ENCODE measurements at regions not wholly inside any gene's neighbourhood (a gene's known extent, or its start where the extent isn't known, plus 50 kb on each side); places are given as distances from the start of the nearest gene placed in this dataset.

- Histone ChIP-seq H3K4me3 (replicated peaks in 1 of 3; ENCODE audit: insufficient read depth in 1 of 3, low read depth in 2 of 3, low read length in 3 of 3) (no peak overlapping the region), H3K9me3 (ENCODE audit: low read length) (no peaks in the 10 kb centered on the region), H3K36me3 (replicated peaks in 1 of 2; ENCODE audit: control insufficient read depth in 1 of 2, insufficient read depth in 2 of 2, low read length in 2 of 2) (no peaks in the 10 kb centered on the region), H3K27ac (ENCODE audit: extremely low read length, insufficient read depth, low read length) (no peak overlapping the region), H2AFZ (ENCODE audit: low read length) (no peak overlapping the region), H3K9ac (ENCODE audit: insufficient read depth, low read depth, low read length) (no peak overlapping the region), H3K79me2 (ENCODE audit: insufficient read depth, low read length) (no peaks in the 10 kb centered on the region), H3K4me1 (ENCODE audit: insufficient read depth, low read length) (no peaks in the 10 kb centered on the region), H4K20me1 (ENCODE audit: insufficient read depth, low read length) (no peaks in the 10 kb centered on the region), H3K27me3 (ENCODE audit: control insufficient read depth in 1 of 2, insufficient read depth in 2 of 2, low read length in 2 of 2) (no peaks in the 10 kb centered on the region; a peak in 1 of 5 replicates), H3K4me2 (ENCODE audit: low read depth, low read length) (no peak overlapping the region)
- DNase-seq (ENCODE audit: low spot score) (no peak), ATAC-seq (no peak), FAIRE-seq (no peak)
- ChIA-PET CTCF (ENCODE audit: low intra/inter-chr PET ratio, low total read pairs) (no interaction called here), POLR2A (no interaction called here)
- intact Hi-C loops (cut with micrococcal nuclease; ENCODE audit: unreplicated experiment), result no loop called here
- no peak for TF ChIP-seq PAWR (CRISPR knock-in tag; IDR thresholded peaks at IDR 0.05; ENCODE audit: borderline replicate concordance)
- TF ChIP-seq, protein P1, sequence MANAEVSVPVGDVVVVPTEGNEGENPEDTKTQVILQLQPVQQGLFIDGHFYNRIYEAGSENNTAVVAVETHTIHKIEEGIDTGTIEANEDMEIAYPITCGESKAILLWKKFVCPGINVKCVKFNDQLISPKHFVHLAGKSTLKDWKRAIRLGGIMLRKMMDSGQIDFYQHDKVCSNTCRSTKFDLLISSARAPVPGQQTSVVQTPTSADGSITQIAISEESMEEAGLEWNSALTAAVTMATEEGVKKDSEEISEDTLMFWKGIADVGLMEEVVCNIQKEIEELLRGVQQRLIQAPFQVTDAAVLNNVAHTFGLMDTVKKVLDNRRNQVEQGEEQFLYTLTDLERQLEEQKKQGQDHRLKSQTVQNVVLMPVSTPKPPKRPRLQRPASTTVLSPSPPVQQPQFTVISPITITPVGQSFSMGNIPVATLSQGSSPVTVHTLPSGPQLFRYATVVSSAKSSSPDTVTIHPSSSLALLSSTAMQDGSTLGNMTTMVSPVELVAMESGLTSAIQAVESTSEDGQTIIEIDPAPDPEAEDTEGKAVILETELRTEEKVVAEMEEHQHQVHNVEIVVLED (CRISPR knock-in tag; IDR thresholded peaks at IDR 0.05; ENCODE audit: borderline replicate concordance), result no peak
- TF ChIP-seq TAF1 (CRISPR knock-in tag; IDR thresholded peaks at IDR 0.05), result no peak
- no peak for TF ChIP-seq HOXA3 (CRISPR knock-in tag; IDR thresholded peaks at IDR 0.05)
- TF ChIP-seq ZNF747 (CRISPR knock-in tag; IDR thresholded peaks at IDR 0.05; ENCODE audit: borderline replicate concordance), result no peak
- TF ChIP-seq TRIM24 (CRISPR knock-in tag; IDR thresholded peaks at IDR 0.05), result no peak
- TF ChIP-seq, protein P2, sequence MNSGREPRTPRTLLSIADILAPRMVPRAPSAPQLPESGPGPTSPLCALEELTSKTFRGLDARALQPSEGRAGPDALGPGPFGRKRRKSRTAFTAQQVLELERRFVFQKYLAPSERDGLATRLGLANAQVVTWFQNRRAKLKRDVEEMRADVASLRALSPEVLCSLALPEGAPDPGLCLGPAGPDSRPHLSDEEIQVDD (CRISPR knock-in tag; IDR thresholded peaks at IDR 0.05; ENCODE audit: borderline replicate concordance), result no peak
- TF ChIP-seq JARID2 (CRISPR knock-in tag; IDR thresholded peaks at IDR 0.05; ENCODE audit: insufficient replicate concordance), result no peak
- TF ChIP-seq TGIF2 (CRISPR knock-in tag; IDR thresholded peaks at IDR 0.05), result no peak
- TF ChIP-seq HES4 (CRISPR knock-in tag; IDR thresholded peaks at IDR 0.05; ENCODE audit: borderline replicate concordance), result no peak
- TF ChIP-seq MTERF4 (CRISPR knock-in tag; IDR thresholded peaks at IDR 0.05), result no peak
- TF ChIP-seq, protein P3, sequence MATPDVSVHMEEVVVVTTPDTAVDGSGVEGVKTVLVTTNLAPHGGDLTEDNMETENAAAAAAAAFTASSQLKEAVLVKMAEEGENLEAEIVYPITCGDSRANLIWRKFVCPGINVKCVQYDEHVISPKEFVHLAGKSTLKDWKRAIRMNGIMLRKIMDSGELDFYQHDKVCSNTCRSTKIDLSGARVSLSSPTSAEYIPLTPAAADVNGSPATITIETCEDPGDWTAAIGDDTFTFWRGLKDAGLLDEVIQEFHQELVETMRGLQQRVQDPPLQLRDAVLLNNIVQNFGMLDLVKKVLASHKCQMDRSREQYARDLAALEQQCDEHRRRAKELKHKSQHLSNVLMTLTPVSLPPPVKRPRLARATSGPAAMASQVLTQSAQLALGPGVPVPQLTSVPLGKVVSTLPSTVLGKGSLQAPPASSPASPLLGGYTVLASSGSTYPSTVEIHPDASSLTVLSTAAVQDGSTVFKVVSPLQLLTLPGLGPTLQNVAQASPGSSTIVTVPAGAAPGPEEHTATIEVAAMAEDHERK (CRISPR knock-in tag; IDR thresholded peaks at IDR 0.05; ENCODE audit: low read depth), result no peak
- no peak for TF ChIP-seq MIXL1 (CRISPR knock-in tag; IDR thresholded peaks at IDR 0.05)
- TF ChIP-seq SAP130 (CRISPR knock-in tag; IDR thresholded peaks at IDR 0.05; ENCODE audit: low read depth), result no peak
- no peak for TF ChIP-seq ATAD3A (CRISPR knock-in tag; IDR thresholded peaks at IDR 0.05)
- no TSS peak for BruUV-seq (replicated peaks)
- in situ Hi-C loops (cut with HindIII; ENCODE audit: extremely low pct_ligation_motif_present, low pct_unique_long_range_greater_than_20kb), result no loop called here
- WGBS (ENCODE audit: low lambda C conversion rate), result 23% methylated on average over 8 of the region's 14 CpGs
These were observed 67.2 kb upstream of the PPP2R2D start for GRCh38 chr10:131833446-131834080.
